HG03558 (cell line): ENCODE measurements at regions not wholly inside any gene's neighbourhood (a gene's known extent, or its start where the extent isn't known, plus 50 kb on each side); places are given as distances from the start of the nearest gene placed in this dataset.

Experiments used
- ATAC-seq: cut with Tn5 transposase; IDR thresholded peaks from one replicate; pipeline ENCODE4 v1.9.1; 2021; ENCODE audit warnings: moderate number of reproducible peaks; ENCODE audit not compliant: unreplicated experiment; ENCODE audit errors: extremely low read depth

DNA sequence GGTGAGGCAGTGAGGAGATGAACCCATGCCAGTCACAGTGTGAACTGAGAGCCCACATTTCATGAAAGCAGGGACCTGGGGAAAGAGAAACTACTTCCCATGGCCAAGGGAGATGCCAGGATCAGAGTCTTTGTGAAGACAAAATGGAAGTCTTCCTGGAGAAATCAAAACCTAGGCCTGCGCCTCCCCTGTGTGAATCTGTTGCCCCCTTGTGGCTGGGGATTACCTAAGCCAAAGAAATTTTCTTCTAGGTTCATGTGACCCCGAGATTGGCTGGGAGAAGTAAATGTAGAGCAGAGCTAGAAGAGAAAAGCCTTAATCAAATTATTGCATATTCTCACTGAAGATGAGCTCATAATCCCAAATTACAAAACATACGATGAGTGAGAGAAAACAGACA, 1075.3 kb downstream of the TBC1D22A start:
- no peak for ATAC-seq

DNA sequence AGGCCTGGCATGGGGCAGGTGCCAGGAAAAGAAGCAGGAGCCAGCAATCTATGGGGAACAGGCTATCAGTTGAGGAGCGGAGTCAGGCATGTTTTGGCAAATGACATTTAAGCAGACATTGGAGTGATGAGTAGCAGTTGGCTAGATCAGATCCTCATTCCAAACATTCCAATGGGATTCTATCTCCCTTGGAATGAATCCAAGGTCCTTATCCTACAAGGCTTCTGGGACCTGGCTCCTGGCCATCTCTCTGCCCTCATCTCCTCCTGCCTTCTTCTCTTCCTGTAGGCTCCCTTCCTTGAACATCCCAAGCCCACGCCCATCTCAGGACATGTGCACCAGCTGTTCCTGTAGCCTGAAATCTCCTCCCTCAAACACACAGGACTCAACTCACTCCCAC, 1074.5 kb downstream of the TBC1D22A start:
- ATAC-seq: no peak

DNA sequence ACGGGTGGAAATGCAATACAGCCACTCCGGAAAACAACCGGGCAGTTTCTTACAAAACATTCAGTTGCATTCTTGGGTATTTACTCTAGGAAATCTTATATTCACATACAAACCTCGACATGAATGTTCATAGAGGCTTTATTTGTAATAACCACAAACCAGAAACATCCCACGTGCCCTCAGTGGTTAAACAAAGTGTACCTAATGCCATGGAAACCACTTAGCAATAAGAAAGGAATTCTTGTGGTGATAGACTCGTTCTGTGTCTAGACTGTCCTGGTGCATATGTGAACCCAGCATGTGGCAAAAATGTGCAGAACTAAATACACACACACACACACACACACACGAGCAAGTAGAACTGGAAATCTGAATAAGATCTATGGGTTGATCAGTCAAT, 1073.3 kb downstream of the TBC1D22A start:
- no peak for ATAC-seq

DNA sequence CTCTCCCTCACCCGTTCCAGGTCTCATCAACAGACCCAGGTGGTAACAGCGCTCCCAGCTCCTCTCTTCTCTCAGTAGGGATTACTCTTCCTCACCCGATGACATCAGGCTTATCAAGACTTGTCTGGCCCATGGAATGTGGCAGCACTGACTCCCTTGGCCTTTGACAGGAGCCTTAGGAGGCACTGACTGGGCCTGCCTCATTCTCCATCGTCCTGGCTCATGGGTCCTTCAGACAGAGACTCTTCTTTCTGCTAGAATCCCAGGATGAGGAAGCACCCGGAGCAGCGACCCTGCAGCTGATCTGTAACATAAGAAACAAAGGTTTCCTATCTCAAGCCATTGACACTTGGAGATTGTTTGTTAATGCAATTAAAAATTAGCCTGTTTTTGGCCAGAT, 1063.6 kb downstream of the TBC1D22A start:
- no peak for ATAC-seq

DNA sequence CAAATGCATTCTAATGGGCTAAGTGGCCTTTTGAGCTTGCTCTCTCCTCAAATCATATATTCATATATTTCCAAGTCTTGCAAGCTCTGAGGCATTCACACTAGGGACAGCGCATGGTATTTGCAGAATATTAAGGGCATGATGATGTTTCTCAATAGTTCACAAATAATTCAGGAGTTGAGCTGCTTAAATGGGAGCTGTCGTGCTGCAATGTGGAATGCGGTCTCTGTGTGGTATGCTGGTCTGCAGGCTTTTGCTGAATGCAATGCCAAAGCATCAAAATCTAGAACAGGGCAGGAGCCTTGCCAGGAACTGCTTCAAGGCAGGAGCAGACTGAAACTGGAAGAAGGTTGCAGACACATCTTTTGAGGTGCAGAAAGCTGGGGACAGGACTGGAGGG, 1060.0 kb downstream of the TBC1D22A start:
- no peak for ATAC-seq

DNA sequence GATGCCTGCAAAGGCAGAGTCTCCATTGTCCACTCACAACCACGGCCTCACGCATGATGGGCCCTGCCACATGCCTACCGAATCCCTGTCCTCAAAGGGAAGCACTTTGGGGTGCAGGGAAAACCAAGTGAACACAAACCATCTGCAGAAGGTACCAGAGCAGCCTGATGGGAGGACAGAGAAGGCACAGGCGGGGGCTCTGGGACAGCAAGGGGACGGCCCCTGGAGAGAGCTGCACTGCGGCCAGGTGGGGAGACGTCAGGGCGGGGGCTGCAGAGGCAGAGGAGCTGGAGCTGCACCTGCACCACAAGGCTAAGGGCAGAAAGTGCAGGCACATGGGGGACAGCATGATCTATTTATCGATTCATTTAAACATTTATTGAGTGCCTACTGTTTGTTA, 1056.0 kb downstream of the TBC1D22A start:
- no peak for ATAC-seq

DNA sequence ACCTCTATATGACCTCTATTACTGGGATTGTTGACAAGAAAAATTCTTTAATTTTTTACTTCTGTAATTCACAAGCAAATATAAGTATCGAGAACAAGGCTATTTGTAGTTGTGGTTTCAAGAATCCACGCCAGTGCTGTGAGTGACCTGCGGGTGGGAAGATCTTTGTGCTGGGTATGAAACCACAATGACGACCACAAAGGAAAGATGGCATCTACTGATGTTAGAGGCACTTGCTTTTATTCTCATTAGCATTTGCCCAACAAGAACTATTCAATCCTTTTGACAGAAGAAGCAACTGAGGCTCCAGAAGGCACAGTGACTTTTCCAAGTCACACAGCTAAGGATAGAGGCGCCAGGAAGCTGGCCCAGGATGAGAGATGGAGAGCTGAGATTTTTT, 1054.9 kb downstream of the TBC1D22A start:
- ATAC-seq: no peak

DNA sequence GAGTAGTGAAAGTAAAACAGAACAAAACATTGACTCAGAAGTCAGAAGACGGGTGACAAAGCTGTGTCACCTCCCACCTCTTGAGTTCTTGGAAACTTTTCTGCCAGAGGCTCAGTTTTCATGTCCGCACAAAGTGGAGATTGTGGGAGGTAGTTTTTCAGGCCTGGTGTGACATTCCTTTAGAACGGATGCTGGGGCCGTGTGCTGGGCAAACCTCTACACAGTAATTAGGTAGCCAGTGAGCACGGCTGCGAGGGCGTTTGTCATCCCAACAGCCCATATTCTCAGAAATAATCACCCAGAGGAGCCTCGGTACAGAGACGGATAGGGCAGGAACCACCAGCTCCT, 1054.4 kb downstream of the TBC1D22A start:
- no peak for ATAC-seq

DNA sequence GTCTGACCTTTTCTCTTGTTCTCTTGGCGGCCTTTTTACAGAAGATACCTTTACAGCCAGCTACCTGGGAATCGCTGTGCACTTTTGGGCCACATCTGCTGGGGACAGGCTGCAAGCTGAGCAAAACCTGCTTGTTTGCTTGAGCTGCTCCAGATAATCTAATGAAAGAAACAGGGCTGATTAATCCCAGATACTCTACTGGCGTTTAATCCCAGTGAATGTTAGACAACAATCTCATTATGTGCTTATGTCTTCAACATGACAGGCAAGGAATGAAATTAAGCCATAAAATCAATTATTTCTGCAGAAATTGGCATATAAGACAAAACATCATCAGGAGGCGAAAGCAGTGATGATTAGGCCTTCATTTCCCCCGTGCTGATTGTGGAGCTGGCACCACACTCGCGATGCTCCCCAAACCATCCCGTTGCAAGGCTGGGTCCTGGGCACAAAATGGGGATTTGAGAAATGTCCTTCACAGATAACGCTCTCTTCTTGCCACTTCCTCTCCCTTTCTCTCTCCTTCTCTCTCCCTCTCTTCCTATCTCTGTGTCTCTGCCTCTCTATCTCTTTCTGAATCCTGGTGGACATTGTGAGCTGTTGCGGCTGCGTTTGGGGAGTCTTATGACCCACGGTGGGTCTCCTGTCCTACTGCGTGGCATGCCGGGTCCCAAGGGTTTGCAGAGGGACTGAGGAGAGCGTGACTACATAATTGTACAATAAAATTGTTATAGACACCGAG, 1053.8 kb downstream of the TBC1D22A start:
- ATAC-seq: no peak

DNA sequence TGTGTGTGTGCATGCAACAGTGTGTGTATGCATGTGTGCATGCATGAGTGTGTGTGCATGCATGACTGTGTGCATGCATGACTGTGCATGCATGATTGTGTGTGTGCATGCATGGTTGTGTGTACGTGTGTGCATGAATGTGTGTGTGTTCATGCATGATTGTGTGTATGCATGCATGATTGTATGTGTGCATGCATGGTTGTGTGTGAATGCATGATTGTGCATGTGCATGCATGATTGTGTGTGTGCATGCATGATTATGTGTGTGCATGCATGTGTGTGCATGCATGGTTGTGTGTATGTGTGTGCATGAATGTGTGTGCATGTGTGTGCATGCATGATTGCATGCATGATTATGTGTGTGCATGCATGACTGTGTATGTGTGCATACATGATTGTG, 1052.0 kb downstream of the TBC1D22A start:
- no peak for ATAC-seq

DNA sequence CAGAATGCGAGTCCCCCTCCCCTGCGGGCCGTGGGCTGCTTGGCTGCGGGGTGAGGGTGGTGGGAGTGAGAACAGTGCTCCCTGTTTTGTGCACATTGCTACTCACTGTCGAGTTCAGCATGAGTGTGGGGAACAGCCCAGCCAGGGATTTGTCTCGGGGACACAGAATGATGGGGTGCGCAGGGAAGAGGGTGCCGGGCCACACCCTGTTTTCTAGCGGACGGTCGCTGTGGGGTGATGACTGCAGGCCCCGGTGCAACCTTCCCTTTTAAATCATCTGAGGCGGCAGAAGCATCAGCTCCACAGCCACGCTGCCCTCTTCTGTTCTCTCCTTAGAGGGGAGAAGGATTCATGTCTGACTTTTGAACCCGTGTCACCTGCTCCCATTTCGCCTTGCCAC, 1051.2 kb downstream of the TBC1D22A start:
- ATAC-seq: no peak

DNA sequence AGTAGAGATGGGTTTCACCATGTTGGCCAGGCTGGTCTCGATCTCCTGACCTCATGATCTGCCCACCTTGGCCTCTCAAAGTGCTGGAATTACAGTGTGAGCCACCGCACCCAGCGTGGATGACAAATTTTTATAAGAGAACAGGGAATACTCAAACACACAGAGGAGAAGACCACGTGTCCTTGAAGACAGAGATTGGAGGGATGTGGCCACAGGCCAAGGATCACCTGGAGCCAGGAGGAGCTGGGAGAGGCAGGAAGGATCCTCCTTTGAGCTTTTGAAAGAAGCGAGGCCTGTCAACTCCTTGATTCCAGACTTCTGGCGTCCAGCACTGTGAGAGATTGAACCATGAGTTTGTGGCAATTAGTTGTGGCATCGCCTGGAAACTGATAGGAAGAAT, 1049.5 kb downstream of the TBC1D22A start:
- ATAC-seq: no peak

DNA sequence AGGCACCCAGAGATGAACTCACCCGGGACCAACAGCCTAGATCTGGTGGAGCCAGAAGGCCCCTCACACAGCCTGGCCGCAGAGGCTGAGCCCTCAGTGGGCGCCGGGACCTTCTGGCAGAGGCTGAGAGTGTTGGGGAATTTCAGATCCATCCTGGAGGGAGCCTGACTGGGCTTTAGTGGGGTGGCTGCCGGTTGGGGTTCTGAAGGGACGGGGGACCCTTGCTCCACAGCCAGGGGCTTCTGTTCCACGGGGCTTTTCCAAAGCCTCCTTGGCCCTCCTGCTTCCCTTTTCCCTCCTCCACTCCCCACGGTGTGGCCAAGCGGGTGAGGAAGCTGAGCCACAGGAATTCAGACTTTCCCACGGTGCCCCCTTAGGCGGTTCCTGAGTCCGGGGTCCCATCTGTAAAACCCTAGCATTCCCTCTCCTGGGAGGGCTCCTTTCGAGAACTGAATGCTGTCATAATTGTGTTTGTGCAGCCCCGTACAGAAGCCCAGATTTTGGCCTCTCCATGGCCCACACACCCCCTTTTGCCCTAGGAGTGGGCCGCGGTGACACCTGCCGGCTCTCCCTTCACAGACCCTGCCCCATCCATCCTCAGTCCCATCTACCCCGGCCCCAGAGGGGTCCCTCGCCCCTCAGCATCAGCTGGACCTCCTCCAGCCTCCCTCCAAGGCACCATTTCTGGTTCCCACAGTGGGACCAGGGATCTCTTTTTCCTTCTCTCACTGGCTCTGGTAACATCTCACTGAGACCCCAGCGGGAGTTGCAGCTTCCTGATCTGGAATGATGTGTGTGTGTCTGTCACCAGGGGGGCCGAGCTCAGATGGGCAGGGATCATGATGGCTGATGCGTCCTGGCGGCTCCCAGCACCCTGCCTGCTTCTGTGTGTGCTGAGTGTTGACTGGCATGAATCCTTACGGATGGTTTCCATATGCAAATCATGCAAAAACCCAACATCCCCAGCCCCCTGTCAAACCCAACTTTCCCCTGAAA, 1048.4 kb downstream of the TBC1D22A start:
- no peak for ATAC-seq

DNA sequence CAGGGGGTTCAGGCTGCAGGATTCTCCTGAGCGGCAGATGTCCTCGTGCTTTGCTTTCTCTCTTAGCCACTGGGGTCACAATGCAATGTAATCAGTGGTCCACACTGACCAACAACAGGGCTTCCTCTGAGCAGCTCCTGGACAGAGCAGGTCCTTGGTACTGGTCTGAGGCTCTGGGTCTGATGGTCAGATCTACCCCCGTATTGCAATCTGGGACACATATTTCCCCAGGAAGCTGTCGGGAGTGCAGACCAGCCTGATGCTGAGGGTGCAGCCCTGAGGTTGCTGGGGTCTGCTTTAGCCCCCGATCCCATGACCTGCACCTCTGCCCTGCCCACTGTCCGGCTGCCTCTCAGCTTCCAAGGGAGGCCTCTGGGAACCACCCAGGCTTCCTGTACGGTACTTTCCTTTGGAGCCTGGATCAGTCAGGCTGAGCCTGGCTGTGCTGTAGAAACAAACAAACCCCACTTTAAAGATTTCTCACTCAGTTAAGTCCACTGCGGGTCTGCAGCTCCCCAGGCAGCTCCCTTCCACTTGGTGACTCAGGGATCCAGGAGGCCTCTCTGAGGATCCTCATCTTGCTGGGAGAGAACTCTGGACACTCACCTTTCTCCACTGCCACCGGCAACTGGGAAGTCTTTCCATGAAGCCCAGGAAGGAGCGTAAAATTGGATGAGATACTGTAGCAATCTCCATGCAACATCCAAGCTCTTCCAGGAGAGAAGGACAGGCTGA, 1046.6 kb downstream of the TBC1D22A start:
- ATAC-seq: no peak

DNA sequence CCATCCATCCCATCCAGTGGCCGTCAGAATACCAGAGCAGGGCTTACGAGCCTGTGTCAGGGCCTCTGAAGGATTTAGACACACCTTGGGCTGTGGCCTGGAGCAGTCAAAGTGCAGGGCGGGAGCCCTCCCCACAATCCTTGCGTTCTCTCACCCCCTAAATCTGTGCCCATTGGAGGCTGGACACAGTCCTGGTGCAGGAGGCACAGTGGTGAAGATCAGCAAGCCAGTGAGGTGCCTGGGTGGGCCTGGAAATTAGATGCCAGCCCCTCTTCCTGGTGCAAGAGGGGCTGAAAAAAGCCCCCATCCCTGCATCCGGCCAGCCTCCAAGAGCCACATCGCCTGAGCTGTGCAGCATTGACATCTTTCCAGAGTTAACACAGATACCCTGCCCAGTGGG, 1045.8 kb downstream of the TBC1D22A start:
- no peak for ATAC-seq

DNA sequence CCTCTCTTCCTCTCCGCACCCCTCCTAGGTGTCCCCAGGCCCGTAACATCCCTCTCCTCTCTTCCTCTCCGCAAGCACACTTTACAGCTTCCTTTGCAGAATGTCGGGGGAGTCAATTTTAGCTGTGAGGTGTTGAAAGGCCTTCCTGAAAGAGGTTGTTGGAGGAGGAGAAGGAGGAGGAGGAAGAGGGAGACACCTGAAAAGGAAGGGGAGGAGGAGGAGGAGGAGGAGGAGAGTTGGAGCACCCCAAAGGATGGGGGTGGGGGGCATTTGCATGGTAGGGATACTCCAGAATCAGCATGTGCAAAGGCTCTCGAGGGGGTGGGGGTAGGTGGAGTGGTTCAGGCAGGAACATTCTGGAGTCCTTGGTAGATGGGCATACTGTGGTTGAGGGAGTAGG, 1045.1 kb downstream of the TBC1D22A start:
- ATAC-seq: no peak

DNA sequence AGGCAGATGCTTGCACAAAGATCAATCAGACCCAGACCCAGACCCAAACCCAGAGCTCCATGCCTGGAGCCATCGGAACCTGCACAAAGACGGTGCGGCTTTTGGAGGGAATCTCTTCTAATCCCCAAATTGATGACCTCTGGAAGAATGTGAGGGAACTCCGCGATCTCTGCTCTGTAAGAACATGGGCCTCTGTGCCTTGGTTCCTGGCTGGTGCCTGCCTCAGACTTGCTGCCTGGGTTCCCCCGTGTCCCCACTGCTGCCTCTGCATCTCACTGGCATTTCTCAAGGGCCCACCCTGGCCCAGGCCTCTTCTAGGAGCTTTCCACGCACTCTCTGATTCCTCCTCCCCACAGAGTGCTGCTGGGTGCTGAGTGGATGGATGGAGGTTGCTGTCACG, 1044.4 kb downstream of the TBC1D22A start:
- no peak for ATAC-seq

DNA sequence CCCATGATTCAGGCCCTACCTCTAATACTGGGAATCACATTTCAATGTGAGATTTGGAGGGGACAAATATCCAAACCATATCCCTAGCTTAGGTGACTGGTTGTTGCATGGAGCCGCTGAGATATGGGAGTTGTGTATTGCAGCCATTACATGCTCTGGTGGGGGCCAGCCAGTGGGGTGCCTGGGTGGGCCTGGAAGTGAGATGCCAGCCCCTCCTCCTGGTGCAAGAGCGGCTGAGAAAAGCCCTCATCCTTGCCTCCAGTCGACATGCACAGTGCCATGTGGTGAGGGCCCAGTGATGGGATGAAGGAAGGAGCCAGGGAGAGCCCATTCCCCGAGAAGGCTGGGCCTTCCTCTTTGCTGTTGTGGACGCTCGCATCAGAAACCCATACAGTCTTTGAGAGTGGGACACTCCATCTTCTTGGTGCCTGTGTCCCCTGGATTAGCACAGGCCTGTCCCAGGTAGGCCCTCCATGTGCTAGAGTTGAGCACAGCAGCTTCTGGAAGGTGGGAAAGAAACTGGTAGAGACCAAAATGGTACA, 1043.0 kb downstream of the TBC1D22A start:
- ATAC-seq: no peak

DNA sequence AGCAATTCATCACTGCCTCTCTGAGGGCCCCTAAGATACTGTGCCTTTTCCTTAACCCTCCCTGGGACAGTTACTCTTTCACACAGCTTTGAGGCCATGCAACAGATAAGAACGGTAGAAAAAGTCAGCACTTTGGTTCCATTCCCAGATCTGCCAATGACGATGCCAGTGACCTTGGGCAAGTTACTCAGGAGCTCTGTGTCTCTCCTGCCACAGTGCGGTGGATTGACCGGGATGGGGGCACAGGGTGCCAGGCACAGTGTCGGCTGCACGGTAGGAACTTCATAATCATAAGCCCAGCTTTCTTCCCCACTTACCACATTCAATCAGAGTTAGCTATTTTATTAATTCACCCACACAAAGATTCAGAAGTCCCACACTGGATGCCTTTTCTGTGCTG, 1041.8 kb downstream of the TBC1D22A start:
- no peak for ATAC-seq

DNA sequence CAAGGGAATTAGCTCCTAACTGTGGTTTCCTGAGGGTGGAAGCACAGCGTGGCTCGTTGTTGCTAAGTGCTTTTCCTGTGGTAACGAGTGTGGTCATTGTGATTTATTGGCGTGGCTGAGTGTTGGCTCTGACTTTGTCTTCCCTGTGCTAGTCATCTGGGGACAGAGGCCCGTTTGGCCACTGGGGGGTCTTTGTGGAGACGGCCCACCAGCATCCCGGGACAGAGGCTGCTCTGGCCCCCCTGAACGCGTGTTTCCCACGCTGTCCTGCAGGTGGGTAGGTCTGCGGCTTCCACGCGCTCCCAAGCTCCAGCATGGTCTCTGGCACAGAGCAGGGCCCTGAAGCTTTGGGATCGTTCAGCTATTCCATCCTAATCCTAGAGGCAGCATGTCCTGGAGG, 1040.0 kb downstream of the TBC1D22A start:
- no peak for ATAC-seq
